GM18511 (cell line): ENCODE measurements at regions not wholly inside any gene's neighbourhood (a gene's known extent, or its start where the extent isn't known, plus 50 kb on each side); places are given as distances from the start of the nearest gene placed in this dataset.
A peak's percentile ranks its signal among the peaks of the same experiment; 100 is the strongest.
"Not testable (repeated sequence)": the region's sequence is repeated elsewhere in the genome, so short reads cannot be mapped to it uniquely, and the experiment has no call there.

Experiments used
- ATAC-seq: cut with Tn5 transposase; IDR thresholded peaks from one replicate; pipeline ENCODE4 v1.9.1; 2021; ENCODE audit warnings: mild to moderate bottlenecking, moderate library complexity; ENCODE audit not compliant: unreplicated experiment

DNA sequence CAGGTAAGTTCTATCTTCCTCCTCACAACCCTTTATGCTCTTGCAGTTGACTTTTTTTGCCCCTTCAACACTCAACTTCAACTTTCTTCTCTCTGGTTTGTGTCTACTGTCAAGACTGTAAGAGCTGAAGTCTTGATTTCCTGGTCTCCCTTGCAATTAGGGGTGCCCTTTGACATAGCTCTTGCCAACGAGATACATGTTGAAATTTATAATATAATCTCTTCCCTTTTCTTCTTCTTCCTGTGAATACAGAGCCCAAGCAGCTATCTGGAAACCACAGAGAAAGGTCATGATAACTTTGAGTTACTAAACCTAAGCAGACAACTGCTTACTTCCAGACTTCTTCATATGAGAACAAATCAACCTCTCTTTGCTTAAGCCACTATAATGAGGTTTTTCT lies 163.5 kb downstream of the MC4R start:
- no peak for ATAC-seq

DNA sequence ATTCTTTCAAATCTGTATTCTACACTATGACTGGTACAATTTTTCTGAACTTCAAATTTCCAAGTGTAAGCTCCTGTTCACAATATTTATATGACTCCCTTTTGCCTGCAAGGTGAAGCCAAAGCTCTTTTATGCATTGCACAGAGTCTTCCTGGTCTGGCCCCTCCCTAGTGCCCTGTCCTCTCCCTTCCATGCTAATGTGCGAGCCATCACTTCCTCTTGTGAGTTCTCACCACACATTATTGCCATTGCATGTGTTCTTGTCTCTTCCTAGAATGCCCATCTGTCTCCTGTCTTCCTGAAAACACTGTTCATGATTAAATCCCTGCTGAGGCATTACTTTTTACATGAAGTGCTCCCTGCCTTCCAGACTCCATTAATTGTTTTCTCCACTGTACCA lies 169.9 kb downstream of the MC4R start:
- ATAC-seq, result no peak

DNA sequence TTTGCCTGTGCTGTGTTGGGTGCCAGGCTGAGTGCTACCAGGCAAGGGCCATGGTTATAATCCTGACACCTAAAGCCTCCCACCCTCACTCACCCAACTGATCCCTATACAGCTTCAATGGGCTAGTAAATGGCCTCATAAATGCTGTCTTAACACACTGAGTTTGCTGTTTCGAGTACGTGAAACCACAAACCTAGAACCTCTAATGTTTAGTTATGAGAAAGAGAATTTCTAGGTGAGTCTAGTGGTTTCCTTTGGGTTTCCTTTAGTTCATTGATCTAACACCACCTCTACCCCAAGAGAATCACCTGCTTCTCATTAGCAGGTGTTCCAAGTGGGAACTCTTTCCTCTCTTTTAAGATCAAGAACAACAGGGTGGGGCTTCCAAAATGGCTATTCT lies 172.0 kb downstream of the MC4R start:
- ATAC-seq, result no peak

DNA sequence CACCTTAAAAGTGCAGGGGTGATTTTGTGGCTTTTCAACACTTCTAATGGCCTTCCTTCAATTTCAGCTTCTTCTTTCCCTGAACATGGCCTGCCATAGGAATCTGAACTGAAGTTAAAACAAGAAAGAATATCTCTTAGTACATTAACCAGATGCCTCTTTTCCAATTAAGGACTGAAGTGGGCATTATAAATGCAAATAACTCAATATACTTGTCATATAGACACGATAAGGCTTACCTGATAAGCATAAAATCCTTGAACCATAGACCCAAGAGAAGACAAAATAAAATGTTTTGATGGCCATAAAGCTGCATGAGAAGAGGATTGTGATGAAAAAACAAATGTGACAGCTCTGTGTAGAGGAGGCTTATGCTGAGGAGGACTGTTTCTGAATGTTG lies 173.1 kb downstream of the MC4R start:
- no peak for ATAC-seq

DNA sequence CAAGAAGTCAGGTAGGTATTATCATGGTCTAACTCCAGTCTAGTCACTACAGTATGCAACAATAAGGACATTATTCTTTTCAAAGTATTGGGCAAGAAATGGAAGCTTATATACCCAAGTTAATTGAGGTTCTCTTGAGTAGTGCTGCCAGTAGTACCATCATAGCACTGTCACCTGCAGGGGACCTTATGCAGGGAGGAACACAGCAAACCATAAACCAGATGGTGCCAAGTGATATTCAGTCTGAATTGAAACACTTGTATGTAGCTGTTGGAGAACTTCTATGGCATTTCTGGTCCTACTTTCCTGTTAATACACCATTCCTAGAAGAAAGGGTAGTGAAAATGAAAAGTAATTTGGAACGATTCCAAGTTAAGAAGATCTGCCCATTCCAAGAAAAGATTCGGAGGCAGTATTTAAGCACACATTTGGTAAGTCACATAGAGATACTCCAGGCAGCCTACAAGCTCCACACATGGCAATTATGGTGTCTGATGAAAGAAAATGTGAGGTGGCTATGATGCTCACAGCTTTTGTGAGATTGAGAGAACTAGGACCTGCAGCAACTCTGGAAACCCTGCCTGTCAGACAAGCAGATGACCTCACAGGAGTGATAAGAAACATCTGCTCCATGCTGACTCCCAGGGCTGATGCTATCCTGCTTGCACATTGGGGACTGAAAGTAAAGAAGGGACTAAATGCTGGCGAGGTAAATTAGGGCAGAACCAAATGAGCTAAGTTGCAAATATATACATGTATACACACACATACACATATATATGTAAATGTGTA lies 174.7 kb downstream of the MC4R start:
- ATAC-seq, result no peak

DNA sequence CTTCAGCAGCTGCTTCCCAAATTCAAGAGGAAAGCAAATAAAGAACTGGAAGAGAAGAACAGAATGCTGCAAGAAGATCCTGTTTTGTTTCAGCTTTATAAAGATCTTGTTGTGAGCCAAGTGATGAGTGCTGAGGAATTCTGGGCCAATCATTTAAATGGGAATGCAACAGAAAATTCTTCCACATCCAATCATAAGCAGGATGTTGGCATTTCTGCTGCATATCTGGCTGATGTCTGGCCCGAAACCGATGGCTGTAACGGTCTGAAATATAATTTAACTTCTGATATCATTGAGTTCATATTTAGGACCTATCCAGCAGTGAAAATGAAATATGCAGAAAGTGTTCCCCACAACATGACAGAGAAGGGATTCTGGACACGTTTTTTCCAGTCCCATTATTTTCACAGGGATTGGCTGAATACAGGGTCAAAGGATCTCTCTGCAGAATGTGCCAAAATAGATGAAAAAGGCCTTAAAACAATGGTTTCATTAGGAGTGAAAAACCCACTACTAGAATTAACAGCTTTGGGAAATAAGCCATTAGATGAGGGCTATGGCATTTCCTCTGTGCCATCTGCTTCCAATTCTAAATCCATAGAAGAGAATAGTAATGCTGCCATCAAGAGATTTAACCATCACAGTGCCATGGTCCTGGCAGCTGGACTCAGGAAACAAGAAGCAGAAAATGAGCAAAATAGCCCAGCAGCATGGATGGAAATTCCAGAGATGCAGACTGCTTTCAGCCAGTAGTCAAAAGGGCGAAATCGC lies 175.6 kb downstream of the MC4R start:
- ATAC-seq, result no peak

DNA sequence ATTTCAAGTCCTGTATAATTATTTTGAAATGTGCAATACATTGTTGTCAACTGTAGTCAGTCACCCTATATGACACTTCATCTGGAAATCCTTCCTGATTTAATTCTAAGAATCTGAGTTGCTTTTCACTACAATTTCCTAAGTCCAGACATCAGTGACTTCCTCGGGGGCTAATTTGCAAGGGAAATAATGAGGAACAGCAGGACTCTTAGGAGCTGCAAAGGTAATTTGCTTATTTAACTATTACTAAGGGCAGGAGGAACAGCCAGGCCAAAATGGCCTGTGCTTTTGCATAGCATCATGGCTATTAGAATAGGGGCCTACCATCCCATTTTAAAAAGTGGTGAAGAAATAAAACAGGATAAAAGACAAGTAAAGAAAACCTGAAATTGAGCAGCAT lies 178.8 kb downstream of the MC4R start:
- no peak for ATAC-seq

DNA sequence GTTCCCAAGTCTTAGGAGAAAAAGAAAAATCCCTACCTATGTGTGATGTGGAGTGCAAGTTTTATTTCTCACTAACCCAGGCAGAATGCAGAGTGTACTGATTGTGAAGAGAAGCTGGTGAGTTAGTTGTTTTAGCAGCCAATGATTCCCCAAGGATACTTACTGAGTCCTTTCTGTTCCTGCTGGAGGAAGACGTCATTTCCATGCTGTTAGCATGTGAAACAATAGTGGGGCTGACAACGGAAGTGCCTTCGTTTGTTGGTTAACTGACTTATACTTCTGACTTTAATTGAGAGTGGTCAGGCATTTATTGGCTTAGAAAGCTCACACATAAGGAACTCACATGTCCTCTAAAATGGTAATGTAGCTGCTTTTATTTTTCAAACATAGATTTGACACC lies 180.6 kb downstream of the MC4R start:
- no peak for ATAC-seq

DNA sequence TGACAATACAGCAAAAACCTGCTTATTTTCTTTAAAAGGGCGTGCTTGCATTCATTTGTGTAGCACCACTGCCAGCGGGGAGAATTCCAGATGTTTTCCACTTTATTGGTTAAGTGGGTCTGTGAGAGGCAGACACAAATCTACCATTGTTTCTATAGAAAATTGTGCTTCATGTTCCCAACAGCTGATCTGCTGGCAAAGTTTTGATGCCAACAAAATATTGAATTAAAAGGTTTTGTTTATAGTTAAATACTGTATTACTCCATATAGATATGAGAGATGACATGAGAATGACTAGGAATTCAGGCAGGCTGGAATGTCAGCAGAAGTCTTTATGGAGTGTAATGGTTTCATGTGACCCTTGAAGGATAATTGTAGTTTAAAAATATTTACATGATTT lies 182.7 kb downstream of the MC4R start:
- ATAC-seq, result no peak

DNA sequence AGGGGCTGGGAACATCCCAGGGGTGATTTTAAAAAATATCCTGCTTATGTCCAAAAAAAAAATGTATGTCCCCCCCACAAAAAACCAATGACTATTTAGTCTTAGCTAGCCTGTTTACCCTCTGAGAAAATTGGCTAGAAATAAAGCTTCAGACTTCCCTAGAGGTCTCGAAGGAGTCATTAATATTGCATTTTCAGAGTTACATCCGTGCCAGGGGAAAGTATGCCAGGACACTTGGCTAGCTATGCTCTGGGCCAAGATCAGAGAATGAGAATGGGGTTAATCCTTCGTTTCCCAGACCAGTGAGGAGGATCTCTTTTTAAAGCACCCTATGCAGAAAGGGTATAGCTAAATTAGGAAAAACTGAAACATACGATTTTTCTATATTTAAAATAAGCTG lies 183.6 kb downstream of the MC4R start:
- ATAC-seq, result no peak

DNA sequence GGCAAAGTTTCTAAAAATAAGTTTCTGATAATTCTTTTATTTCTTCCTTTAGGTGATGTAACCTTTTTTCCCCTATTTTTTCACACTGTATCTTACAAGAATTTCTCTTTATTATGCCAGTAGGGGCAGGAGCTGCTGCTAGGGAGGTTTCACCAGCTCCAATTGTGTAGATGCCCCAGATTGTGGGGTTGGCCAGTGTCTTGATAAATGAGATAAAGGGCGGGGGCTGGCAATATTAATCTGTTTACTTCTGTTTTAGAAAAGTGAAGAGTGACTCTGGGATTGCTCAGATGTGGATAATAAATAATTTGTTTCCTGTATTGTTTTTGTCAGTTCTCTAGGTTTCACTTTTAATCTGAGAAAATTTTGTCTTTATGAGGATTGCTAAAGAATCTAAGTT lies 190.4 kb downstream of the MC4R start:
- no peak for ATAC-seq

DNA sequence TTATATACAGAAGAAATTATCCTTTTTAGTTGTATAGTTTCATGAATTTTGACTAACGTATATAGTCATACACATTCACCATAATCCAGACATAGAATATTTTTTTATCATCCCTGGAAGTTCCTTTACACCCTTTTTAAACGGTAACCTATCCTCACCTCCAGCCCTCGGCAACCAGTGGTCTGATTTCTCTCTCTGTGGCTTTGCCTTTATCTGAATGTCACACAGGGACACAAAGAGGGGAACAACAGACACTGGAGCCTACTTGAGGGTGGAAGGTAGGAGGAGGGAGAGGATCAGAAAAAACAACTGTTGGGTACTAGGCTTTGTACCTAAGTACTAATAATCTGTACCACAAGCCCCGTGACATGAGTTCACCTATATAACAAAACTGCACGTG lies 191.9 kb downstream of the MC4R start:
- ATAC-seq, result no peak

DNA sequence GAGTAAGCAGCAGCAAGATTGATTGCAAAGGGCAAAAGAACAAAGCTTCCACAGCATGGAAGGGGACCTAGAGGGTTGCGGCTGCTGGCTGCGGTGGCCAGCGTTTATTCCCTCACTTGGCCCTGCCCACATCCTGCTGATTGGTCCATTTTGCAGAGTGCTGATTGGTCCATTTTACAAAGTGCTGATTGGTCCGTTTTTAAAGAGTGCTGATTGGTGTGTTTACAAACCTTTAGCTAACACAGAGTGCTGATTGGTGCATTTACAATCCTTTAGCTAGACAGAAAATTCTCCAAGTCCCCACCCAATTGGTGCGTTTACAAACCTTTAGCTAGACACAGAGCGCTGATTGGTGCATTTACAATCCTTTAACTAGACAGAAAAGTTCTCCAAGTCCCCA lies 194.4 kb downstream of the MC4R start:
- not testable (repeated sequence) for ATAC-seq

DNA sequence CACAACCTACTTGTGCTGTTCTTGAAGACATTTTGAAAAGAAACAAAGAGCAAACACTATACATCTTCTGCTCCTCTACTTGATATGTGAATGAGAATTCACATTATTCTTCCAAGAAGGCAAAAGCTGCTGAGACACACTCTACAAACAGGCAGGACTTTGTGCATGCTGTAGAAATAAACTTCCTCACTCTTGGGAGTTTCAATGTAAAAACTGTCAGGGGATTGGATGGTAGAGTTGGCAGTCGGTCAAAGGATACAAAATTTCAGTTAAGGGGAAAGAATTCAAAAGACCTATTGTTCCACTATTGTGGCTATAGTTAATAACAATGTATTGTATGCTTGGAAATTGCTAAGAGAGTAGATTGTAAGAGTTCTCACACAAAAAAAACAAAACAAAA lies 196.3 kb downstream of the MC4R start:
- ATAC-seq, result no peak

DNA sequence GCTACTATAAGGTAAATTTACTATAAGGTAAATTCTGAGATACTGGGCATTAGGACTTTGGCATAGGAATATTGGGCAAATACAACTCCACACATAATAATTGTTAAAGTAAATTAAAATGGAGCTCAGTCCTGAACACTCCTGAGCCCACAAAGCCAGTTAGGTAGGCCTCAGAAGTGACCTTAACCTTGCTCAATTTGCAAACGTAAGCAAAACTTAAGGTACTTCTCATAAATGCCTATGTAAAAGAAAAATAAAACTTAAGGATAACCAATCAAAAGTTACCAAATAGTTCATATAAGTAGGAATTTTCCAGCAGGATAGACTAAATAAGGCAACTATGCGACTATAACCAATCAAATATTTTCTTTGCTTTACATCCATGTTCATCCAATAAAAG lies 197.7 kb downstream of the MC4R start:
- no peak for ATAC-seq

DNA sequence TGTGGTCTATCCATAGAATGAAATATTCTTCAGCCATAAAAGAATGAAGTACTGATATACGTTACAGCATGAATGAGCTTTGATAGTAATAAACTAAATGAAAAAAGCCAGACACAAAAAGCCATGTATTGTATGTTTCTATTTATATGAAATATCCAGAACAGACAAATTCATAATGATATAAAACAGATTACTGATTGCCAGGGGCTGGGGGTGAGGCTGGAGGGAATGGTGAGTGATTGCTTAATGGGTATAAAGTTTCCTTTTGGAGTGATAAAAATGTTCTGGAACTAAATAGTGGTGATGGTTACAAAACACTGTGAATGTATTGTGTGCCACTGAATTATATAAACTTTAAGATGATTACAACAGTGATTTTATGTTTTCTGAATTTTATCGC lies 200.5 kb downstream of the MC4R start:
- no peak for ATAC-seq

DNA sequence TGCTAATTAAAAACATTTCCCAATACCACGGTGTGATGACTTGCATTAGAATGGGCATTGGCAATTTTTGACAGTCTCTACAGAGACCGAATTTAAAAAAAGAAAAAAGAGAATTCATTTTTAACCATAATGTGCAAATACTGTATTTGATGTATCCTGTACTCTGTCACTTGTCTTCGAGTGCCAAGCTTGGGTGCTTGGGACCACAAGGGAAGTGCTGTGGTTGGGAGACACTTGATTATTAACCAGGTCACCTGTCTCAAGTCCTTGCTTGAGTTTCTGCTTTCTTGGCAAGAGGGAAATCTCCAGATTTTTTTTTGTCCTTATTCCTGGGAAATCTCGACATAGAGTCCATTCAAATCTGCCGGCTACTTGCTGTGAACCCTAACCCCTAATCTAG lies 209.0 kb downstream of the MC4R start:
- ATAC-seq, result peak; percentile 77

DNA sequence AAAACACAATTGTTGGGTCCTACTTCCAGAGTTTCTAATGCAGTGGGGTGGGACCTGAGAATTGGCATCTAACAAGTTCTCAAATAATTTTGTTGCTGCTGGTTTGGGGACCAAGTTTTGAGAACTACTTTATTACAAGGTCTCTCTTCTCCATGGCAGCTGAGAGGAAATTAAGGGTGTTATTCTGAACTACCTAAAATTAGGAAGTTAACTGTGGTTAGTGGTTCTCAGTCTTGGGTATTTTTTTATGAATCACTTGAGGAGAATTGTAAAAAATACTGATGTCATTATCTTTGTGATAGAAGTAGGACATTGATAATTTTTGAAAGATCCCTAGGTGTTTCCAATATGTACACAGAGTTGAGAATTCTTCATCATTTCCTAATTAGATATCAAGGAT lies 210.2 kb downstream of the MC4R start:
- ATAC-seq, result peak; percentile 66

DNA sequence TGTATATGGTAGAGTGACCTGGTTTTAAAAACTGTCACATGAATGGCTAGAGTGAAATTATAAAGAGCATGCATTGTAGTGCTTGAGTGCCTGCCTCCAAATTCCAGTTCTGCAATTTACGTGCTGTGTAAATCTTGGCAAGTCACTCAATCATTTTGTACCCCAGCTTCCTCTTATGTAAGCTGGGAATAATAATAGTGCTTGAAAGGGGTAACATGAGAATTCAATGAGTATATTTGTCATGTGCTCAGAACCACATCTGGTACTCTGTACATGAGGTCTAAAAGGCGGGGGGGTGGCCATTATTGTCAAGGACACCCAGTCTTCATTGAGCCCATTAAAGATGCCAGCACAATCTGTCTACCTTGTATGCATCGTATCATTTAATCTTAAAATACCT lies 214.8 kb downstream of the MC4R start:
- ATAC-seq, result no peak

DNA sequence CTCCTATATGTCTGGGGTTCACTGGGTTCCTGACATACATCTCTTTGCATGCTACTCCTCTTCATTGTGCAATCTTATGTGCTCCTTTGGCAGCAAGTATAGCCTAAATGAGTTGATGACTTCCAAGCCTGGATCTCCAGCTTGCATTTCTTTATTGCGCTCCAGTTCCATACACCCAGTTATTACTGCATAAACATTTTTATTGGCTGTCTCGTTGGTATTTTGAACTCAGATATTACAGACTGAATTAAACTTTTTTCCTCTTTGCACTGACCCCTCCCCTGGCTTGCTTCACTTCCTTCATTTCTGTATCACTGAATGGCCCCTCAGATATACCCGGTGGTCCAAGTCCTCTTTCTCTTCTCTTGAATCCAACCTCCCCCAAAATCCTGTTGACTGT lies 219.2 kb downstream of the MC4R start:
- ATAC-seq, result no peak

DNA sequence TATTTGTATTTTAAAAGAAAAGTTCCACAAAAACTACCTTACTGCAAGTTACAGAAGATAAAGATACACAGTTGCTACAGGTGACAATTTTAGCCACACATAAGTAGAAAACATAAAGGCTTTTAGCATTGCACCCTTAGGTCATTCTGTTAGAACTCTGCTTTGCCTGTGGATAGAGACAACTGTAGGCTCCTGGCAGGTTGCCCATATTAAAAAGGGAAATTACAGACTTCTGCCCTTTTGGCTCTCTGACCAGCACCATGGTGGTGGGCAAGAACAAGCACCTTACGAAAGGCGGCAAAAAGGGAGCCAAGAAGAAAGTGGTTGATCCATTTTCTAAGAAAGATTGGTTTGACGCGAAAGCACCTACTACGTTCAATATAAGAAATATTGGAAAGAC lies 223.3 kb downstream of the MC4R start:
- ATAC-seq, result no peak

DNA sequence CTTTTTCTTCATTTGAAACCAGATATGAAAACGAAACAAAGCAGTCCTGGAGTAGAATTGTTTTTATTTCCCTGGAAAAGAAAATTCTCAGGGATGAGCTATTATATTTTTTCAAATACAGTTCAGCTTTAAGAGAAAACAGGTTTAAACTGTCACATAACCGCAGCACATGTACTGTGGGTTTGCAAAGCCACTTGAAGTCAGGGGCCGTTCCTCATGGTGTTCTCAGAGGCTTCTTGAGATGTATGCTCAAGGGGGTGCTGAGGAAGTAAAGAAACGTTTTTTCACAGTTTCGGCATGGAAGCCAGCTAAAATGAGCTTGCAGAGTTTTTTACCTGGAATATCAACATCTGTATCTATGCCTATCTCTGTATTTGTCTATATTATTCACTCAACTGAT lies 225.3 kb downstream of the MC4R start:
- ATAC-seq, result no peak
